ENCODE measurements at regions not wholly inside any gene's neighbourhood (a gene's known extent, or its start where the extent isn't known, plus 50 kb on each side); places are given as distances from the start of the nearest gene placed in this dataset.

DNA sequence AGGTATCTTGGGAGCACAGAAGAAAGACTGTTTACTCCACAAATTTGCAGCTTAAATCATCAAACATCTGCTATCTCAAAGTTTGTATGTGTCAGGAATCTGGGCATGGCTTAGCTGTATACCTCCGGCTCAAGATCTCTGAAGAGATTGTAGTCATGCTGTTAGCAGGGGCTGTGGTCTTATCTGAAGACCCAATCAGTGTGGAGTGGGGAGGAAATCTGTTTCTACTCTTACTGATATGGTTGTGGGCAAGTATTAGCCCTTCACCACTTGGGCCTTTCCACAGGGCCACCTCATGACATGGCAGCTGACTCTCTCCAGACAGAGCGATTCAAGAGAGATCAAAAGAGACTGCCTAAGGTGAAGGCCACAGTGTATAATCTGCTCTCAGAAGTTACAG is 438.7 kb downstream of the KIF2B start:
- Histone ChIP-seq H3K4me3 (no peak overlapping the region), H2AFZ (ENCODE audit: control insufficient read depth, low read depth, low read length) (no peak overlapping the region), H3K79me2 (ENCODE audit: control insufficient read depth, insufficient read depth, low read length) (no peaks in the 10 kb centered on the region), H3K4me1 (ENCODE audit: control insufficient read depth, insufficient read depth, low read length) (no peaks in the 10 kb centered on the region), H3K27me3 (replicated peaks in 1 of 2; ENCODE audit: control insufficient read depth in 2 of 2, insufficient read depth in 2 of 2, low read length in 1 of 2) (no peaks in the 10 kb centered on the region), H3K4me2 (ENCODE audit: control insufficient read depth, insufficient read depth) (no peak overlapping the region), H3K9me3 (replicated peaks; ENCODE audit: control insufficient read depth, insufficient read depth, low read length) (no peaks in the 10 kb centered on the region), H3K36me3 (ENCODE audit: control insufficient read depth in 2 of 2, insufficient read depth in 2 of 2, low read length in 1 of 2) (no peaks in the 10 kb centered on the region), H3K27ac (ENCODE audit: control insufficient read depth, insufficient read depth) (no peak overlapping the region), H3K9ac (ENCODE audit: control insufficient read depth, insufficient read depth, low read length) (no peak overlapping the region), H4K20me1 (ENCODE audit: control insufficient read depth, insufficient read depth) (no peaks in the 10 kb centered on the region)
- CTCF ChIA-PET, result no interaction called here
- FAIRE-seq (no peak), ATAC-seq (no peak), DNase-seq (ENCODE audit: low read depth, low spot score) (no peak)
- POLR2A ChIA-PET, result no interaction called here
- TF ChIP-seq PML (IDR thresholded peaks at IDR 0.05; ENCODE audit: low read length), result no peak
- TF ChIP-seq, protein P1, sequence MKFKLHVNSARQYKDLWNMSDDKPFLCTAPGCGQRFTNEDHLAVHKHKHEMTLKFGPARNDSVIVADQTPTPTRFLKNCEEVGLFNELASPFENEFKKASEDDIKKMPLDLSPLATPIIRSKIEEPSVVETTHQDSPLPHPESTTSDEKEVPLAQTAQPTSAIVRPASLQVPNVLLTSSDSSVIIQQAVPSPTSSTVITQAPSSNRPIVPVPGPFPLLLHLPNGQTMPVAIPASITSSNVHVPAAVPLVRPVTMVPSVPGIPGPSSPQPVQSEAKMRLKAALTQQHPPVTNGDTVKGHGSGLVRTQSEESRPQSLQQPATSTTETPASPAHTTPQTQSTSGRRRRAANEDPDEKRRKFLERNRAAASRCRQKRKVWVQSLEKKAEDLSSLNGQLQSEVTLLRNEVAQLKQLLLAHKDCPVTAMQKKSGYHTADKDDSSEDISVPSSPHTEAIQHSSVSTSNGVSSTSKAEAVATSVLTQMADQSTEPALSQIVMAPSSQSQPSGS (IDR thresholded peaks at IDR 0.05; ENCODE audit: low read length), result no peak
- TF ChIP-seq BCL11A (IDR thresholded peaks at IDR 0.05; ENCODE audit: low read depth, low read length), result no peak
- TF ChIP-seq PAX5 (IDR thresholded peaks at IDR 0.05; ENCODE audit: borderline replicate concordance, low read depth, low read length), result no peak
- no peak for TF ChIP-seq ZSCAN29 (IDR thresholded peaks at IDR 0.05)
- no peak for TF ChIP-seq MXI1 (IDR thresholded peaks at IDR 0.05; ENCODE audit: low read depth, low read length)
- no peak for TF ChIP-seq ZNF622 (IDR thresholded peaks at IDR 0.05)
- TF ChIP-seq, protein P2, sequence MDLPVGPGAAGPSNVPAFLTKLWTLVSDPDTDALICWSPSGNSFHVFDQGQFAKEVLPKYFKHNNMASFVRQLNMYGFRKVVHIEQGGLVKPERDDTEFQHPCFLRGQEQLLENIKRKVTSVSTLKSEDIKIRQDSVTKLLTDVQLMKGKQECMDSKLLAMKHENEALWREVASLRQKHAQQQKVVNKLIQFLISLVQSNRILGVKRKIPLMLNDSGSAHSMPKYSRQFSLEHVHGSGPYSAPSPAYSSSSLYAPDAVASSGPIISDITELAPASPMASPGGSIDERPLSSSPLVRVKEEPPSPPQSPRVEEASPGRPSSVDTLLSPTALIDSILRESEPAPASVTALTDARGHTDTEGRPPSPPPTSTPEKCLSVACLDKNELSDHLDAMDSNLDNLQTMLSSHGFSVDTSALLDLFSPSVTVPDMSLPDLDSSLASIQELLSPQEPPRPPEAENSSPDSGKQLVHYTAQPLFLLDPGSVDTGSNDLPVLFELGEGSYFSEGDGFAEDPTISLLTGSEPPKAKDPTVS (IDR thresholded peaks at IDR 0.05; ENCODE audit: low read depth, low read length), result no peak
- TF ChIP-seq EED (IDR thresholded peaks at IDR 0.05; ENCODE audit: low read depth), result no peak
- TF ChIP-seq, protein P3, sequence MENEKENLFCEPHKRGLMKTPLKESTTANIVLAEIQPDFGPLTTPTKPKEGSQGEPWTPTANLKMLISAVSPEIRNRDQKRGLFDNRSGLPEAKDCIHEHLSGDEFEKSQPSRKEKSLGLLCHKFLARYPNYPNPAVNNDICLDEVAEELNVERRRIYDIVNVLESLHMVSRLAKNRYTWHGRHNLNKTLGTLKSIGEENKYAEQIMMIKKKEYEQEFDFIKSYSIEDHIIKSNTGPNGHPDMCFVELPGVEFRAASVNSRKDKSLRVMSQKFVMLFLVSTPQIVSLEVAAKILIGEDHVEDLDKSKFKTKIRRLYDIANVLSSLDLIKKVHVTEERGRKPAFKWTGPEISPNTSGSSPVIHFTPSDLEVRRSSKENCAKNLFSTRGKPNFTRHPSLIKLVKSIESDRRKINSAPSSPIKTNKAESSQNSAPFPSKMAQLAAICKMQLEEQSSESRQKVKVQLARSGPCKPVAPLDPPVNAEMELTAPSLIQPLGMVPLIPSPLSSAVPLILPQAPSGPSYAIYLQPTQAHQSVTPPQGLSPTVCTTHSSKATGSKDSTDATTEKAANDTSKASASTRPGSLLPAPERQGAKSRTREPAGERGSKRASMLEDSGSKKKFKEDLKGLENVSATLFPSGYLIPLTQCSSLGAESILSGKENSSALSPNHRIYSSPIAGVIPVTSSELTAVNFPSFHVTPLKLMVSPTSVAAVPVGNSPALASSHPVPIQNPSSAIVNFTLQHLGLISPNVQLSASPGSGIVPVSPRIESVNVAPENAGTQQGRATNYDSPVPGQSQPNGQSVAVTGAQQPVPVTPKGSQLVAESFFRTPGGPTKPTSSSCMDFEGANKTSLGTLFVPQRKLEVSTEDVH (IDR thresholded peaks at IDR 0.05; ENCODE audit: low read depth, partially characterized antibody), result no peak
- TF ChIP-seq RELA (IDR thresholded peaks at IDR 0.05; ENCODE audit: borderline replicate concordance, partially characterized antibody), result no peak
- no peak for TF ChIP-seq HCFC1 (IDR thresholded peaks at IDR 0.05; ENCODE audit: low read length)
- no peak for TF ChIP-seq MTA3 (IDR thresholded peaks at IDR 0.05; ENCODE audit: borderline replicate concordance, low read length)
- TF ChIP-seq, protein P4, sequence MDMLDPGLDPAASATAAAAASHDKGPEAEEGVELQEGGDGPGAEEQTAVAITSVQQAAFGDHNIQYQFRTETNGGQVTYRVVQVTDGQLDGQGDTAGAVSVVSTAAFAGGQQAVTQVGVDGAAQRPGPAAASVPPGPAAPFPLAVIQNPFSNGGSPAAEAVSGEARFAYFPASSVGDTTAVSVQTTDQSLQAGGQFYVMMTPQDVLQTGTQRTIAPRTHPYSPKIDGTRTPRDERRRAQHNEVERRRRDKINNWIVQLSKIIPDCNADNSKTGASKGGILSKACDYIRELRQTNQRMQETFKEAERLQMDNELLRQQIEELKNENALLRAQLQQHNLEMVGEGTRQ (IDR thresholded peaks at IDR 0.05; ENCODE audit: borderline replicate concordance, low read depth, low read length), result no peak
- TF ChIP-seq, protein P5, sequence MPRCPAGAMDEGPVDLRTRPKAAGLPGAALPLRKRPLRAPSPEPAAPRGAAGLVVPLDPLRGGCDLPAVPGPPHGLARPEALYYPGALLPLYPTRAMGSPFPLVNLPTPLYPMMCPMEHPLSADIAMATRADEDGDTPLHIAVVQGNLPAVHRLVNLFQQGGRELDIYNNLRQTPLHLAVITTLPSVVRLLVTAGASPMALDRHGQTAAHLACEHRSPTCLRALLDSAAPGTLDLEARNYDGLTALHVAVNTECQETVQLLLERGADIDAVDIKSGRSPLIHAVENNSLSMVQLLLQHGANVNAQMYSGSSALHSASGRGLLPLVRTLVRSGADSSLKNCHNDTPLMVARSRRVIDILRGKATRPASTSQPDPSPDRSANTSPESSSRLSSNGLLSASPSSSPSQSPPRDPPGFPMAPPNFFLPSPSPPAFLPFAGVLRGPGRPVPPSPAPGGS (IDR thresholded peaks at IDR 0.05; ENCODE audit: borderline replicate concordance, insufficient read depth, low read depth, low read length, poor library complexity, severe bottlenecking), result no peak
- no peak for TF ChIP-seq NR2C1 (IDR thresholded peaks at IDR 0.05)
- no peak for TF ChIP-seq KLF5 (IDR thresholded peaks at IDR 0.05; ENCODE audit: partially characterized antibody)
- SMC1A ChIA-PET (ENCODE audit: uncharacterized antibody, unreplicated experiment), result no interaction called here
- in situ Hi-C loops (cut with MboI), result no loop called here
- intact Hi-C loops (cut with micrococcal nuclease; ENCODE audit: unreplicated experiment), result no loop called here
- RAD21 ChIA-PET (ENCODE audit: unreplicated experiment), result no interaction called here
- BruUV-seq (replicated peaks), result no TSS peak
- 32% methylated on average over 2 of the region's 2 CpGs for WGBS (ENCODE audit: insufficient coverage, insufficient replicate concordance, low lambda C conversion rate, missing lambda C conversion rate)

All from GM12878 (cell line).